ENCODE measurements at regions not wholly inside any gene's neighbourhood (a gene's known extent, or its start where the extent isn't known, plus 50 kb on each side); places are given as distances from the start of the nearest gene placed in this dataset.

GRCh38 chrX:27917713-27918500 is 63.3 kb downstream of the DCAF8L1 start:
- H3K4me2 ChIP-seq = no peak overlapping the region
- H3K9me2 ChIP-seq (replicated peaks; ENCODE audit: insufficient read depth) = no peaks in the 10 kb centered on the region
- H3K36me3 ChIP-seq (replicated peaks; ENCODE audit: insufficient read depth, low read depth) = no peaks in the 10 kb centered on the region
- H2AFZ ChIP-seq = no peak overlapping the region
- no peak overlapping the region for H3K27ac ChIP-seq
- H4K20me1 ChIP-seq (ENCODE audit: insufficient read depth, poor library complexity, severe bottlenecking) = no peaks in the 10 kb centered on the region
- TF ChIP-seq EZH2 (IDR thresholded peaks at IDR 0.05; ENCODE audit: borderline replicate concordance) (no peak), CTCF (IDR thresholded peaks at IDR 0.05; ENCODE audit: poor library complexity) (no peak), EZH2phosphoT487 (IDR thresholded peaks at IDR 0.05; ENCODE audit: low read depth, severe bottlenecking, unreplicated experiment) (no peak)
- H3K9me3 ChIP-seq (ENCODE audit: low read depth) = no peaks in the 10 kb centered on the region
- no peak for DNase-seq (ENCODE audit: low spot score)
- H3K4me1 ChIP-seq (ENCODE audit: insufficient read depth) = no peaks in the 10 kb centered on the region
- H3K27me3 ChIP-seq = no peaks in the 10 kb centered on the region
- no peak overlapping the region for H3K4me3 ChIP-seq
- no peaks in the 10 kb centered on the region for H3K79me2 ChIP-seq
- 70% methylated on average over 6 of the region's 6 CpGs for WGBS (ENCODE audit: low lambda C conversion rate, missing lambda C conversion rate)

- no peaks in the 10 kb centered on the region for H3K27me3 ChIP-seq
- no peaks in the 10 kb centered on the region for H3K9me3 ChIP-seq (ENCODE audit: low read depth)
- H3K9me2 ChIP-seq (replicated peaks; ENCODE audit: insufficient read depth) = no peaks in the 10 kb centered on the region
- no peak overlapping the region for H3K4me2 ChIP-seq
- DNase-seq (ENCODE audit: low spot score) = no peak
- no peak overlapping the region for H3K4me3 ChIP-seq
- H3K79me2 ChIP-seq = no peaks in the 10 kb centered on the region
- H4K20me1 ChIP-seq (ENCODE audit: insufficient read depth, poor library complexity, severe bottlenecking) = no peaks in the 10 kb centered on the region
- no peak overlapping the region for H3K27ac ChIP-seq
- no peak for TF ChIP-seq EZH2phosphoT487 (IDR thresholded peaks at IDR 0.05; ENCODE audit: low read depth, severe bottlenecking, unreplicated experiment)
- TF ChIP-seq CTCF (IDR thresholded peaks at IDR 0.05; ENCODE audit: poor library complexity) = no peak
- TF ChIP-seq EZH2 (IDR thresholded peaks at IDR 0.05; ENCODE audit: borderline replicate concordance) = no peak
- no peak overlapping the region for H2AFZ ChIP-seq
- no peaks in the 10 kb centered on the region for H3K36me3 ChIP-seq (replicated peaks; ENCODE audit: insufficient read depth, low read depth)
- WGBS (ENCODE audit: low lambda C conversion rate, missing lambda C conversion rate) = 58% methylated on average over 3 of the region's 3 CpGs
- H3K4me1 ChIP-seq (ENCODE audit: insufficient read depth) = no peaks in the 10 kb centered on the region
Measured at GRCh38 chrX:27915617-27916016, 65.6 kb downstream of the DCAF8L1 start.

- Histone ChIP-seq H3K79me2 (no peaks in the 10 kb centered on the region), H3K4me1 (ENCODE audit: insufficient read depth) (no peaks in the 10 kb centered on the region), H3K27ac (no peak overlapping the region), H3K4me3 (no peak overlapping the region), H3K27me3 (no peaks in the 10 kb centered on the region), H3K9me3 (ENCODE audit: low read depth) (no peaks in the 10 kb centered on the region), H3K4me2 (no peak overlapping the region), H3K9me2 (replicated peaks; ENCODE audit: insufficient read depth) (no peaks in the 10 kb centered on the region), H4K20me1 (ENCODE audit: insufficient read depth, poor library complexity, severe bottlenecking) (no peaks in the 10 kb centered on the region), H3K36me3 (replicated peaks; ENCODE audit: insufficient read depth, low read depth) (no peaks in the 10 kb centered on the region), H2AFZ (no peak overlapping the region)
- no peak for TF ChIP-seq EZH2phosphoT487 (IDR thresholded peaks at IDR 0.05; ENCODE audit: low read depth, severe bottlenecking, unreplicated experiment)
- no peak for TF ChIP-seq CTCF (IDR thresholded peaks at IDR 0.05; ENCODE audit: poor library complexity)
- TF ChIP-seq EZH2 (IDR thresholded peaks at IDR 0.05; ENCODE audit: borderline replicate concordance) = no peak
- 82% methylated on average over 1 of the region's 1 CpG for WGBS (ENCODE audit: low lambda C conversion rate, missing lambda C conversion rate)
- no peak for DNase-seq (ENCODE audit: low spot score)
Measured at GRCh38 chrX:27910412-27910811, 70.8 kb downstream of the DCAF8L1 start.

All from hepatocyte (in vitro differentiated cells).